Fibroblast of skin of left biceps (primary cell): ENCODE measurements at regions not wholly inside any gene's neighbourhood (a gene's known extent, or its start where the extent isn't known, plus 50 kb on each side); places are given as distances from the start of the nearest gene placed in this dataset.

Experiments
- DNase-seq, 2 experiments: peaks; one replicate each; pipeline ENCODE4 v3.0.0-alpha.2; 2013; ENCODE audit warnings: low read depth in 2 of 2

- no peak for DNase-seq
Observed at GRCh38 chr11:131299598-131300438, 70.6 kb upstream of the NTM start.

- DNase-seq, result peak in 1 of 2 experiments; percentile 5
Observed at GRCh38 chr11:131300439-131300717, 70.0 kb upstream of the NTM start.

GRCh38 chr11:131301306-131301705 lies 69.1 kb upstream of the NTM start:
- DNase-seq, result no peak

GRCh38 chr11:131302836-131303235 lies 67.6 kb upstream of the NTM start:
- DNase-seq, result peak; percentile 90 to 92

GRCh38 chr11:131303611-131304119 lies 66.8 kb upstream of the NTM start:
- DNase-seq, result peak; percentile 40 to 52

GRCh38 chr11:131305005-131305404 lies 65.4 kb upstream of the NTM start:
- no peak for DNase-seq

GRCh38 chr11:131307506-131307905 lies 62.9 kb upstream of the NTM start:
- DNase-seq, result no peak

GRCh38 chr11:131309776-131310175 lies 60.6 kb upstream of the NTM start:
- DNase-seq, result no peak

GRCh38 chr11:131311776-131312514 lies 58.5 kb upstream of the NTM start:
- no peak for DNase-seq
